CD14-positive monocyte (primary cell): ENCODE measurements at regions not wholly inside any gene's neighbourhood (a gene's known extent, or its start where the extent isn't known, plus 50 kb on each side); places are given as distances from the start of the nearest gene placed in this dataset.

Experiments used
- DNase-seq, 3 donors: peaks; one replicate each; pipeline ENCODE4 v3.0.0-alpha.2; 2011 to 2022
- H2AFZ ChIP-seq: 2 replicates; pipeline ENCODE4 v1.6.0; 2012; ENCODE audit warnings: mild to moderate bottlenecking, low read depth, low read length, inconsistent platforms; ENCODE audit not compliant: insufficient read depth, poor library complexity, severe bottlenecking
- H3K27ac ChIP-seq, 2 donors: 1 replicate in 1 of 2; 2 replicates in 1 of 2; pipeline ENCODE4 v1.5.1; 2012 to 2013; ENCODE audit warnings: low read length in 2 of 2, control low read depth in 1 of 2, inconsistent platforms in 1 of 2, low read depth in 1 of 2, mild to moderate bottlenecking in 1 of 2
- H3K27me3 ChIP-seq, 2 donors: one replicate each; pipeline versions ENCODE4 v1.6.0 to v1.6.1; 2011 to 2013; ENCODE audit warnings: low read length in 2 of 2; ENCODE audit not compliant: control insufficient read depth in 2 of 2, insufficient read depth in 2 of 2
- H3K36me3 ChIP-seq, 2 donors: replicated peaks in 1 of 2; 1 replicate in 1 of 2; 2 replicates in 1 of 2; pipeline versions ENCODE4 v1.5.1 to v1.6.1; 2012 to 2013; ENCODE audit warnings: low read length in 2 of 2, control low read depth in 1 of 2, inconsistent platforms in 1 of 2, mild to moderate bottlenecking in 1 of 2; ENCODE audit not compliant: insufficient read depth in 2 of 2, control insufficient read depth in 1 of 2
- H3K4me1 ChIP-seq, 2 donors: 1 replicate in 1 of 2; 2 replicates in 1 of 2; pipeline versions ENCODE4 v1.5.1 to v1.6.1; 2012 to 2013; ENCODE audit warnings: low read length in 2 of 2, control low read depth in 1 of 2, inconsistent platforms in 1 of 2, mild to moderate bottlenecking in 1 of 2, moderate library complexity in 1 of 2; ENCODE audit not compliant: insufficient read depth in 2 of 2, control insufficient read depth in 1 of 2
- H3K4me2 ChIP-seq: replicated peaks from 2 replicates; pipeline ENCODE3; 2012; ENCODE audit warnings: low read length, moderate library complexity, mild to moderate bottlenecking; ENCODE audit not compliant: poor library complexity, severe bottlenecking; ENCODE audit errors: extremely low read depth
- H3K4me3 ChIP-seq, 3 experiments: fragments of 200-600 bp in 1 of 3; sonication (generic) in 1 of 3; replicated peaks in 1 of 3; 1 replicate in 2 of 3; 2 replicates in 1 of 3; pipeline ENCODE4 v1.5.1; 2011 to 2013; ENCODE audit warnings: low read length in 3 of 3, mild to moderate bottlenecking in 3 of 3, control low read depth in 2 of 3, low read depth in 2 of 3, inconsistent platforms in 1 of 3, moderate library complexity in 1 of 3
- H3K79me2 ChIP-seq: 2 replicates; pipeline ENCODE4 v1.6.0; 2012; ENCODE audit warnings: mild to moderate bottlenecking, control low read depth, inconsistent platforms, low read length, moderate library complexity; ENCODE audit not compliant: insufficient read depth
- H3K9ac ChIP-seq: 2 replicates; pipeline ENCODE4 v1.6.0; 2017; ENCODE audit warnings: low read length, mild to moderate bottlenecking; ENCODE audit not compliant: insufficient read depth, poor library complexity, severe bottlenecking
- H3K9me3 ChIP-seq, 2 donors: replicated peaks in 1 of 2; 1 replicate in 1 of 2; 2 replicates in 1 of 2; pipeline versions ENCODE4 v1.5.1 to v1.6.1; 2012 to 2013; ENCODE audit warnings: low read length in 2 of 2, control low read depth in 1 of 2; ENCODE audit not compliant: control insufficient read depth in 1 of 2, insufficient read depth in 1 of 2
- H4K20me1 ChIP-seq: 2 replicates; pipeline ENCODE4 v1.6.0; 2012; ENCODE audit warnings: mild to moderate bottlenecking, low read length, control low read depth, moderate library complexity; ENCODE audit not compliant: insufficient read depth
- H3K27ac Mint-ChIP-seq, 7 donors: one replicate each; pipeline ENCODE4 v1.8.0; 2020; ENCODE audit warnings: mild to moderate bottlenecking in 7 of 7, mixed read lengths in 7 of 7, moderate library complexity in 6 of 7, inconsistent platforms in 2 of 7
- H3K27me3 Mint-ChIP-seq, 3 donors: one replicate each; pipeline ENCODE4 v1.8.0; 2021 to 2022; ENCODE audit warnings: low read depth in 3 of 3, mild to moderate bottlenecking in 3 of 3, mixed read lengths in 3 of 3, moderate library complexity in 3 of 3, inconsistent platforms in 1 of 3
- H3K36me3 Mint-ChIP-seq, 2 donors: one replicate each; pipeline ENCODE4 v1.8.0; 2020; ENCODE audit warnings: mixed read lengths in 2 of 2, inconsistent platforms in 1 of 2, mild to moderate bottlenecking in 1 of 2
- H3K4me1 Mint-ChIP-seq: one replicate; pipeline ENCODE4 v1.8.0; 2020; ENCODE audit warnings: mild to moderate bottlenecking, mixed read lengths
- H3K4me3 Mint-ChIP-seq, 2 donors: one replicate each; pipeline ENCODE4 v1.8.0; 2020; ENCODE audit warnings: mild to moderate bottlenecking in 2 of 2, mixed read lengths in 2 of 2, moderate library complexity in 1 of 2
- H3K9me3 Mint-ChIP-seq, 7 donors: one replicate each; pipeline ENCODE4 v1.8.0; 2020 to 2022; ENCODE audit warnings: mixed read lengths in 7 of 7, mild to moderate bottlenecking in 6 of 7, moderate library complexity in 6 of 7, inconsistent platforms in 2 of 7
- WGBS: methylation state at CpG from one replicate; pipeline ENCODE4 v1.1.5; 2013; ENCODE audit warnings: missing lambda C conversion rate; ENCODE audit not compliant: insufficient coverage; 5-methylcytosine and 5-hydroxymethylcytosine counted together
- intact Hi-C, 2 donors: fragments of 100-400 bp; cut with micrococcal nuclease; formaldehyde crosslinking; loops; one replicate each; pipeline versions ENCODE4 v1.15.0 to v1.15.1; 2023
- TF ChIP-seq, protein P1 (sequence below): fragments of 200-600 bp; IDR thresholded peaks from one replicate; pipeline ENCODE4 v1.8.0; 2022; ENCODE audit warnings: antibody characterized with exemption, mild to moderate bottlenecking

DNA sequence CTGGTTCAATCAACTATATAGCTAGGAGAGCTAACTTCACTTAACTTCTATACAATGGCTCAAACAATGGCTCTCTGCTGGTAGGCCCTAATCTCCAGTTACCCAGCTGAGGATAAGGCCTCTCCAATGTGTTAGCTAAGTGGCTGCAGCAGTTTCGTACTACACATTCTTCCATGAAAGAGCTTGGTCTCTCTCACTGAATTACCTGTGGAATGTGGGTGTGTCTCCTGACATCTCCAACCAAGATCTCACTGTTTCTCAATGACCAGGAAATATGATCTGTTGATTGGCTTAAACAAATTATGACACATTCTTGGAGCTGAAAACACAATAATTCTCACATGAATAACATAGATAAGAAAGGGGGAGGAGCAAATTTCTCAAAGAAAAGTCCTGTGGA lies 169.8 kb upstream of the ROBO1 start:
- WGBS: no CpG with 5 or more reads among the region's 1 CpG
- no peak overlapping the region for H3K27ac ChIP-seq
- H3K9me3 Mint-ChIP-seq: peaks cover 0 to 3% (median 0%) of the 10 kb centered on the region in 7 donors
- H3K4me3 Mint-ChIP-seq: no peak overlapping the region
- no peaks in the 10 kb centered on the region for H3K36me3 ChIP-seq
- intact Hi-C loops: no loop called here
- no peak overlapping the region for H3K4me3 ChIP-seq
- H3K9ac ChIP-seq: no peak overlapping the region
- H3K79me2 ChIP-seq: no peaks in the 10 kb centered on the region
- H2AFZ ChIP-seq: no peak overlapping the region
- H4K20me1 ChIP-seq: no peaks in the 10 kb centered on the region
- no peak overlapping the region for H3K4me2 ChIP-seq
- no peak for DNase-seq
- no peaks in the 10 kb centered on the region for H3K27me3 Mint-ChIP-seq
- no peaks in the 10 kb centered on the region for H3K4me1 ChIP-seq
- TF ChIP-seq, protein P1, sequence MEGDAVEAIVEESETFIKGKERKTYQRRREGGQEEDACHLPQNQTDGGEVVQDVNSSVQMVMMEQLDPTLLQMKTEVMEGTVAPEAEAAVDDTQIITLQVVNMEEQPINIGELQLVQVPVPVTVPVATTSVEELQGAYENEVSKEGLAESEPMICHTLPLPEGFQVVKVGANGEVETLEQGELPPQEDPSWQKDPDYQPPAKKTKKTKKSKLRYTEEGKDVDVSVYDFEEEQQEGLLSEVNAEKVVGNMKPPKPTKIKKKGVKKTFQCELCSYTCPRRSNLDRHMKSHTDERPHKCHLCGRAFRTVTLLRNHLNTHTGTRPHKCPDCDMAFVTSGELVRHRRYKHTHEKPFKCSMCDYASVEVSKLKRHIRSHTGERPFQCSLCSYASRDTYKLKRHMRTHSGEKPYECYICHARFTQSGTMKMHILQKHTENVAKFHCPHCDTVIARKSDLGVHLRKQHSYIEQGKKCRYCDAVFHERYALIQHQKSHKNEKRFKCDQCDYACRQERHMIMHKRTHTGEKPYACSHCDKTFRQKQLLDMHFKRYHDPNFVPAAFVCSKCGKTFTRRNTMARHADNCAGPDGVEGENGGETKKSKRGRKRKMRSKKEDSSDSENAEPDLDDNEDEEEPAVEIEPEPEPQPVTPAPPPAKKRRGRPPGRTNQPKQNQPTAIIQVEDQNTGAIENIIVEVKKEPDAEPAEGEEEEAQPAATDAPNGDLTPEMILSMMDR: no peak
- H3K9me3 ChIP-seq: no peaks in the 10 kb centered on the region
- no peak overlapping the region for H3K27ac Mint-ChIP-seq
- no peaks in the 10 kb centered on the region for H3K36me3 Mint-ChIP-seq
- H3K27me3 ChIP-seq: no peaks in the 10 kb centered on the region
- H3K4me1 Mint-ChIP-seq: no peaks in the 10 kb centered on the region

DNA sequence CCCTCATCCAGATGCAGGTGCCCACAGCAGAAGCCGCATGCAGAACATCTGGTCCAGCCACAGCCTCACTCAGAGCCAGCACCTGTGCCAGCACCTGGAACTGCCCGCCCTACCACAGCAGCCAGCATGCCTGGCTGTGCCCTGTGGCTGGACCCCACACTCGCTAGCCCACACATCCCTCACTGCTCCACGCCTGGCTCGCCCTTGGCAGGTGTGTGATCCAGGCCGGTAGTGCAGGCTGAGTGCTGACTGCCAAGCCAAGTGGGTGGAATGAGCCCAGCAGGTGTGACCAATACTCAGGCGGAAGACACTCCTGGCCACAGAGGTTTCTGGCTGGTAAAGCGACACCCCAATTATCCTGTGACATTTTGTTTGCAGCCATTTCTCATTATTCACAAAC lies 162.4 kb upstream of the ROBO1 start:
- Histone ChIP-seq H3K9me3 (peaks cover 10 to 19% of the 10 kb centered on the region in 2 donors), H2AFZ (no peak overlapping the region), H3K36me3 (no peaks in the 10 kb centered on the region), H3K27me3 (no peaks in the 10 kb centered on the region), H3K9ac (no peak overlapping the region), H4K20me1 (no peaks in the 10 kb centered on the region), H3K4me3 (no peak overlapping the region), H3K4me2 (no peak overlapping the region), H3K4me1 (no peaks in the 10 kb centered on the region), H3K27ac (no peak overlapping the region), H3K79me2 (no peaks in the 10 kb centered on the region)
- Mint-ChIP-seq H3K4me3 (no peak overlapping the region), H3K9me3 (peaks cover 1 to 5% (median 2%) of the 10 kb centered on the region in 7 donors), H3K36me3 (no peaks in the 10 kb centered on the region), H3K27ac (peak overlapping the region in 1 of 7 donors; percentile 46), H3K27me3 (no peaks in the 10 kb centered on the region), H3K4me1 (no peaks in the 10 kb centered on the region)
- TF ChIP-seq, protein P1: no peak
- DNase-seq: no peak
- 93% methylated on average over 6 of the region's 8 CpGs for WGBS
- intact Hi-C loops: no loop called here
